ENCODE measurements at regions not wholly inside any gene's neighbourhood (a gene's known extent, or its start where the extent isn't known, plus 50 kb on each side); places are given as distances from the start of the nearest gene placed in this dataset.

GRCh38 chr9:23172206-23172605 is 653.8 kb downstream of the ELAVL2 start:
- DNase-seq (ENCODE audit: low spot score): no peak

DNA sequence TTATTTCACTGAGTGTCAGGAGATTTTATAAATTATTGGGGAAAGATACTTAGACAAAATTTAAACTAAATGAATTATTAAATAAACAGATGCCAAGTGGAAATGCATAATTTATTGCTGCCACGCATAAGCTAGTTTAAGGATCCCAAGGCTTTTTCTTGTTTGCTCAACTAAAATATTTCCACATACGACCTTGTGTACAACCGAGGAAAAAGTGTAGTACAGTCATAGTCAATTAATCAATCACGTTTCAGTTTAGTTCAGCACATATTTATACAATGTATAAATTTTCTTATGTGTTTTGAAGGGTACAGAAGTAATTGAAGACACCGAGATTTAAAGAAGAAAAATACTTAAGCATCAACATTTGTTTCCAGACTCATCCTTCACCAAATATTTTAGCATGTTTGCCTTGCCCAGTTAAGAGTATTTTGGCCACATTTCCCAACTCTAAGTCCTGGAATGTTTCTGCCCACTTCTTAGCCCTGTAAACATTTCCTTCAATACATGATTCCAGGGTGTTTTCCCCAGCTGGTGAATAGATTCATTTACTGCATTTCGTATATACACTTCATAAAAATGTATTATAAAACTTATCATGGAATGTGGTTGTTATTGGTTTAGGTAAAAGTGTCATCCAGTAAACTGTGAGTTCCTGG is 652.9 kb downstream of the ELAVL2 start:
- DNase-seq (ENCODE audit: low spot score): no peak

- no peak for DNase-seq (ENCODE audit: low spot score)
These were observed 631.8 kb downstream of the ELAVL2 start for GRCh38 chr9:23194281-23194680.

DNA sequence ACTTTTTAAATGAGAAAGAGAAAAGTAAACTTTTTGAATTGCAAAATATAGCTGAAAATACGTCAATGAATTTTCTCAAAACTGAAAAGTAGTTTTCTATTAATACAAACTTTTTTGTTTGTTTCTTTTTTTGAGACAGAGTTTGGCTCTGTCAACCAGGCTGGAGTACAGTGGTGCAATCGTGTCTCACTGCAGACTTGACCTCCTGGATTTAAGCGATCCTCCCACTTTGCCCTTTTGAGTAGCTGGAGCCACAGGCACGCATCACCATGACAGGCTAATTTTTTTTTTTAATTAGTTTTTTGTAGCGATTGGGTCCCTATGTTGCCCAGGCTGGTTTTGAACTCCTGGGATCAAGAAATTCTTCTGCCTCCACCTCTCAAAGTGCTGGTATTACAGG is 610.4 kb downstream of the ELAVL2 start:
- no peak for DNase-seq (ENCODE audit: low spot score)

- no peak for DNase-seq (ENCODE audit: low spot score)
These were observed 606.6 kb downstream of the ELAVL2 start for GRCh38 chr9:23219471-23219870.

GRCh38 chr9:23220171-23220570 is 605.9 kb downstream of the ELAVL2 start:
- DNase-seq (ENCODE audit: low spot score): no peak

GRCh38 chr9:23220957-23221356 is 605.1 kb downstream of the ELAVL2 start:
- DNase-seq (ENCODE audit: low spot score): no peak

DNA sequence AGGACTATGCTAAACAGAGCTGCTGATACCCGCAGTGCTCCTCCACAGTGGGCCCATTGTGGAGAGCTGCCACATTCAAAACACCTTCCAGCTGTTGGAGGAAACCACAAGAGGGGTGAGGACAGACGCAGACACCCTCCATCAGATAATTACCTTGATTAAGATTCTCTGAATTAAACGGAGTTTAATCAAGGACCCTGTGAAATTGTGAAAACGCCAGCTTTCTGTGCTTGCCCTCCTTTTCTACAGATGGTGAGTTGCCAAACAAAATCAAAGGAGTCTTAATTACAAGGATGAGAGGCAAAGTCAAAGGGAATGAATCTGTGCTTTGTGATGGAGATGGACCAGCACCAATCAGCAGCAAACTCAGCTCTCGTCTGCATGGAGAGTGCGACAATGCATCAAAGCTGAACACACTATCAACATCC is 596.1 kb downstream of the ELAVL2 start:
- no peak for DNase-seq (ENCODE audit: low spot score)

GRCh38 chr9:23232831-23233230 is 593.2 kb downstream of the ELAVL2 start:
- DNase-seq (ENCODE audit: low spot score): no peak

DNA sequence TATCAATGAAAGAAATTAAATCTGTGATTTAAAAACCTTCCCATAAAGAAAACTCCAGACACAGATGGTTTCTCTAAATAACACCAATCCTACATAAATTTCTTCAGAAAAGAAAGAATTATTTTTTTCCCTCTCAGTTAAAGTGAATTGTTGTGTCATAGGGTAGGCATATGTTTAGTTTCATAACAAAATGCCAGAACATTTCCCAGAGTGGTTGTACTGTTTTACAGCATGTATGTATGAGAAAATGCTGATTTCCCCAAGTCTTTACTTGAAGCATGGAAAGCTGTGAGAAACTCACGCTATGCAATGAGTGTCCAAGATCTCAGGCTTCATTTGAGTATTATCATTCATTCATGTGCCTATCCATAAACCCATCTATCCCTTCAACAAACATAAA is 582.5 kb downstream of the ELAVL2 start:
- DNase-seq (ENCODE audit: low spot score): no peak

DNA sequence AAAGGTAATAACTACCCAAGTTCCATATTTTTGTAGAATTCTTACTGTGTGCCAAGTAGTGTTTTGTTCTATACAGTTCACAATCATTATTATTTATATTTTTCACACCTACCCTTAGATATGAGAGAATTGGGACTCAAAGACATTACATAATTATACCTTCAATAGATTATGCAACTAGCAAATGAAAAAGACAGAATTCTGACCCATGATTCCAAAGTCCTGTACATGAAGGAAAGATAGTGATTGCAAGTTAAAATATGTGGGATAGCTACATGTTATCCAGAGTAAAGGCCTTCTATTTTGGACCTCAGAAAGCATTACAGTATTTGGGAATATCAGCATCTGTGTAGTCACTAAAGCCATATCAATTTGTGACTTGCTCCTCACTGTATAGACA is 581.0 kb downstream of the ELAVL2 start:
- no peak for DNase-seq (ENCODE audit: low spot score)

DNA sequence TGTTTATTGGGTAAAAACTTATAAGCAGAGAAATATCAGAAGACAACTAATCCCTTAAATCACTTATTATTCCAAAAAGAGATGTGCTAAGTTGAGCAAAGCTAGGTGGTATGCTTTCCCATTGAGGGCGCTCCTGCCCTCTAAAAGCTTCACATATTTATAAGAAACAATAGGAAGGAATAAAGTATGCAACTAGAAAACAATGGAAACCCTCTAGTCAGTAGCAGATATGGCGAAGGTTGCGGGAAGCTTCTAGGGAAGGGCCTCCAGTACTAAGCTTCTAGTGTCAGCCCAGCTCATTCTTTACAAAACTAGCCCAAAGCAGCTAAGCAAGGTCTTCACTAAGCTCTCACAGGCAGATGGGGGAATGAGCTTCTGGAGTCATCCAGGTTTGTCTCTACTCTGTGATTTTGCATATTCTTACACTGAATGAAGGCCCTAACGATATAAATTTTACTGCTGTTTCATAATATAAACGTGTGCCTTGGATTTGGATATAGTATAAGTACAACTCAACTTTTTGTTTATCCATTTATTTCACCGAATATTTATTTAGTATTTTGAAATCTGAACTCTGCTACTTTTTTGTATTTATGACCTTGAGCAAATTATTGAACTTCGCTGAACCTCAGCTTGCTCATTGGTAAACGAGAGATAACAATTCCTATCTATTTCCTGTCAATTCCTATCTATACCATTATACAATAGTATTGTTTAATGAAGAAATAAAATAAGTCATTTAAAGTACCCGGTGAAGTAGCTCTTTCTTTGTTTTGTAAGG is 571.4 kb downstream of the ELAVL2 start:
- DNase-seq (ENCODE audit: low spot score): no peak

DNA sequence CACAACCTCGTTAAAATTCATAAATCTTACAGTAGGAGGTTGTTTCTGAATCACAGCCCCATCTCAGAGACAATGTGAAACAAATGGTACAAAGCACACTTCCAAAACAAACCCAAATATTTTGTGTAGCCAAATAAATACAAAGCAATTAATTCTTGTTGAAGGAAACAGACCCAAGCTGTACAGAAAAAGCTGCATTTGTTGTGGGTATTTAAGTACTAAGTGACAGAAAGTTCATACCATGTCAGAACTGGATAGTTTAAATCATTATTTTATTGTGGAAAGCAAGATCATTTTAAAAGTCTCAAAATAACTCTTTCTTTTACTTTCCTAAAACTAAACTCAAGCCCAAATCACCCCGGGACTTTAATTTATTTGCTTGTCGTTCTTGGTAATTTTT is 570.7 kb downstream of the ELAVL2 start:
- no peak for DNase-seq (ENCODE audit: low spot score)

DNA sequence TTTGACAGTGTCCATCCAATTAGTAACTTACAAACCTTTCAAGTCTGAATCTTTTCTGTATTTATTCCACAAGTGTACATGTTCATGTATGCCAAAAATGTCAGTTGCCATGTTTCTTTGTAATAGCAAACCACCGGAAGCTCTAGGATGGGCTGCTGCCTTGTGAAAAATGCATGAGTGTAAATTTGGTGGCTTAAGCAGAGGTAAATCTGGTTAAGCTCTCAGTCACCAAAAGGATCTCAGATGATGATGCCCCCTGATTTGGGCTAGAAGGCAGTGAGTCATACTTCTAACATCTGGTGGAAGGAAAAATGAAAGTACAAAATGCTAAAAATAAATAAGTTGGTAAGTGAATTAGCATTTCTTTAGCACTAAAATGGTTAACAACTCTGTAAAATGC is 567.5 kb downstream of the ELAVL2 start:
- no peak for DNase-seq (ENCODE audit: low spot score)

- DNase-seq (ENCODE audit: low spot score): no peak
These were observed 547.5 kb downstream of the ELAVL2 start for GRCh38 chr9:23278561-23278960.

DNA sequence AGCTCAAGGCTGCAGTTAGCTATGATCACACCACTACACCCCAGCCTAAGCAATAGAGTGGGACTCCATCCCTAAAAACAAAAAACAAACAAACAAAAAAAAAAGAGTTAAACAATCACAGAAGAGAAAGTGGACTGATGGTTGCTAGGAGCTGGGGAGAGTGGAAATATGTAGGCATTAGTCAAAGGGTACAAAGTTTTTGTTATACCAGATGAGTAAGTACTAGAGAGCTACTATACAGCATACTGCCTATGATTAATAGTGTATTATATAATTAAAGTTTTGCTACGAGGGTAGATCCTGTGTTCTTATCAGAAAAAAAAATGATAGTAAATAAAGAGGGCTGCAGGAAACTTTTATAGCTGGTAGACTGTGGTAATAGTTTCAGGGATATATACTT is 538.6 kb downstream of the ELAVL2 start:
- no peak for DNase-seq (ENCODE audit: low spot score)

GRCh38 chr9:23288545-23288944 is 537.5 kb downstream of the ELAVL2 start:
- no peak for DNase-seq (ENCODE audit: low spot score)

- DNase-seq (ENCODE audit: low spot score): no peak
These were observed 535.1 kb downstream of the ELAVL2 start for GRCh38 chr9:23290973-23291372.

- no peak for DNase-seq (ENCODE audit: low spot score)
These were observed 523.8 kb downstream of the ELAVL2 start for GRCh38 chr9:23302281-23302680.

- no peak for DNase-seq (ENCODE audit: low spot score)
These were observed 519.3 kb downstream of the ELAVL2 start for GRCh38 chr9:23306731-23307130.

- no peak for DNase-seq (ENCODE audit: low spot score)
These were observed 518.1 kb downstream of the ELAVL2 start for GRCh38 chr9:23307731-23308513.

- no peak for DNase-seq (ENCODE audit: low spot score)
These were observed 516.2 kb downstream of the ELAVL2 start for GRCh38 chr9:23309800-23310199.

DNA sequence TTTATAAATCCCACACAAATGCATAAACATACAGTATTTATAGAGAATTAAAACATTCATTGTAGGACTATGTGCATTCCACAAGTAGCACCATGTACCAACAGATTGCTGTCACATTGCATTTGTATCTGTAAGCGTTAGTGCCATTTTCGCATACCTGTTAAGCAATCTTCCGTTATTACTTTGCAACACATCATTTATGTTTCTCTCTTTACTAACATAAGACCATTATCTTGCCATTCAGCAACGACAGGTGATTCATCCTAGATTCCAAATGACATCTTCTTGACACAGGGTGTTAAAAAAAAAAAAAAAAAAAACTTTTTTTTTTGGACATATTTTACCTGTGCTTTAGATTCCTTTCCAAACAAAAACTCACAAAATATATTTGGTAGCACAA is 511.8 kb downstream of the ELAVL2 start:
- DNase-seq (ENCODE audit: low spot score): no peak

Data from hepatic stellate cell (primary cell).